RWPE2 (cell line): ENCODE measurements at regions not wholly inside any gene's neighbourhood (a gene's known extent, or its start where the extent isn't known, plus 50 kb on each side); places are given as distances from the start of the nearest gene placed in this dataset.

Experiments used
- ATAC-seq: fragments of 200-7000 bp; cut with Tn5 transposase; 3 replicates; pipeline ENCODE4 v1.9.1; 2021; ENCODE audit warnings: low read depth
- DNase-seq: peaks from one replicate; pipeline ENCODE4 v3.0.0-alpha.2; 2020; ENCODE audit warnings: low spot score
- H3K27ac ChIP-seq: fragments of 450-650 bp; 2 replicates; pipeline ENCODE4 v1.5.1; 2017; ENCODE audit warnings: mild to moderate bottlenecking; ENCODE audit not compliant: poor library complexity, severe bottlenecking
- H3K27me3 ChIP-seq: fragments of 250-450 bp; sonication (Bioruptor Pico); 2 replicates; pipeline ENCODE4 v1.5.1; 2021; ENCODE audit warnings: mild to moderate bottlenecking, moderate library complexity; ENCODE audit not compliant: insufficient read depth, poor library complexity, severe bottlenecking
- H3K36me3 ChIP-seq: fragments of 250-450 bp; sonication (Bioruptor Pico); 2 replicates; pipeline ENCODE4 v1.5.1; 2020; ENCODE audit warnings: low read depth, mild to moderate bottlenecking, moderate library complexity
- H3K4me1 ChIP-seq: fragments of 250-450 bp; sonication (Bioruptor Pico); 2 replicates; pipeline ENCODE4 v1.5.1; 2021; ENCODE audit warnings: mild to moderate bottlenecking, moderate library complexity; ENCODE audit not compliant: insufficient read depth, poor library complexity, severe bottlenecking
- H3K4me3 ChIP-seq: fragments of 250-450 bp; sonication (Bioruptor Pico); 2 replicates; pipeline ENCODE4 v1.5.1; 2021; ENCODE audit warnings: mild to moderate bottlenecking, moderate library complexity; ENCODE audit not compliant: severe bottlenecking
- H3K9me3 ChIP-seq: fragments of 250-450 bp; sonication (Bioruptor Pico); 2 replicates; pipeline ENCODE4 v1.5.1; 2021; ENCODE audit warnings: mild to moderate bottlenecking, moderate library complexity; ENCODE audit not compliant: severe bottlenecking
- TF ChIP-seq, protein P1 (sequence below): fragments of 450-650 bp; IDR thresholded peaks from one replicate; pipeline ENCODE4 v1.5.1; 2017; ENCODE audit warnings: mild to moderate bottlenecking, moderate library complexity; ENCODE audit not compliant: poor library complexity, severe bottlenecking

DNA sequence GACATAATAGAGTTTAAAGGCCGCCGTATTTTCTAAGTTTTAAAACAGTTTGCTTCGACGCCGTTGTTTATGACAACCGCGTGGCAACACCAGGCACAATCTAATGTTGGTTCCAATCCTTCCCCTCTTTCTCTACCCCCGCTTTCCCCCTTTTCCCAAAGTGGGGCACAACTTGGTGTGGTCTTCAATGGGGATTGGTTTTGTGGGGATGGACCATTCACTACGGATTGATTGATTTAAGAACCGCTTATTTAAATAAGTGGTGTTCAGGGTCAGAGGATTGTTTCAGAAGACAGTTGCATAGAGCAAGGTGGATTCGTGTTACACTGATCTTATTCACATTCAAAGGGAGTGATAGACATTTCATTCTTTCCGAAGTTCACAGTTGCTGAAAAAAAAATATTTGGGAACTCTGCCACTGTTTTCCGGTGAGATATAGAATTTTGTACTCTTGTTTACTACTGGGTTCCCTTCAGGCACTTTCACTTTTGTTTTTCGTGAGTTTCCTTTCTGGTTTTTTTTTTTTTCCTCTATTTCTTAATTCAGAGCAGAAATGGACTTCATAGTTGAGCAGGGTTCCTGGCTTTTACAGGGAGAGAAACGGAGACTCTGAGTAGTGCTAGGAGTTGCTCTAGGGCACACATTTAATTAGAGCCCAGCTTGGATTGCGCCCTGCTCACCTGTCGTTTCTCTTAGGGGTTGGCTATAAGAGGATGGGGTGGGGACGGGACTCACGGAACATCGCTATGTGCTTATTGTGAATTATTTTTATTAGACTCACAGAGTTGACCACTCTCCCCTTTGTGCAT, 79.6 kb upstream of the AK4 start:
- Histone ChIP-seq H3K36me3 (no peaks in the 10 kb centered on the region), H3K4me1 (no peaks in the 10 kb centered on the region), H3K4me3 (peak overlapping the region; percentile 73), H3K9me3 (no peaks in the 10 kb centered on the region), H3K27me3 (no peaks in the 10 kb centered on the region), H3K27ac (no peak overlapping the region)
- TF ChIP-seq, protein P1, sequence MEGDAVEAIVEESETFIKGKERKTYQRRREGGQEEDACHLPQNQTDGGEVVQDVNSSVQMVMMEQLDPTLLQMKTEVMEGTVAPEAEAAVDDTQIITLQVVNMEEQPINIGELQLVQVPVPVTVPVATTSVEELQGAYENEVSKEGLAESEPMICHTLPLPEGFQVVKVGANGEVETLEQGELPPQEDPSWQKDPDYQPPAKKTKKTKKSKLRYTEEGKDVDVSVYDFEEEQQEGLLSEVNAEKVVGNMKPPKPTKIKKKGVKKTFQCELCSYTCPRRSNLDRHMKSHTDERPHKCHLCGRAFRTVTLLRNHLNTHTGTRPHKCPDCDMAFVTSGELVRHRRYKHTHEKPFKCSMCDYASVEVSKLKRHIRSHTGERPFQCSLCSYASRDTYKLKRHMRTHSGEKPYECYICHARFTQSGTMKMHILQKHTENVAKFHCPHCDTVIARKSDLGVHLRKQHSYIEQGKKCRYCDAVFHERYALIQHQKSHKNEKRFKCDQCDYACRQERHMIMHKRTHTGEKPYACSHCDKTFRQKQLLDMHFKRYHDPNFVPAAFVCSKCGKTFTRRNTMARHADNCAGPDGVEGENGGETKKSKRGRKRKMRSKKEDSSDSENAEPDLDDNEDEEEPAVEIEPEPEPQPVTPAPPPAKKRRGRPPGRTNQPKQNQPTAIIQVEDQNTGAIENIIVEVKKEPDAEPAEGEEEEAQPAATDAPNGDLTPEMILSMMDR, result no peak
- ATAC-seq, result no peak; the same call in none of the 3 replicates
- no peak for DNase-seq

DNA sequence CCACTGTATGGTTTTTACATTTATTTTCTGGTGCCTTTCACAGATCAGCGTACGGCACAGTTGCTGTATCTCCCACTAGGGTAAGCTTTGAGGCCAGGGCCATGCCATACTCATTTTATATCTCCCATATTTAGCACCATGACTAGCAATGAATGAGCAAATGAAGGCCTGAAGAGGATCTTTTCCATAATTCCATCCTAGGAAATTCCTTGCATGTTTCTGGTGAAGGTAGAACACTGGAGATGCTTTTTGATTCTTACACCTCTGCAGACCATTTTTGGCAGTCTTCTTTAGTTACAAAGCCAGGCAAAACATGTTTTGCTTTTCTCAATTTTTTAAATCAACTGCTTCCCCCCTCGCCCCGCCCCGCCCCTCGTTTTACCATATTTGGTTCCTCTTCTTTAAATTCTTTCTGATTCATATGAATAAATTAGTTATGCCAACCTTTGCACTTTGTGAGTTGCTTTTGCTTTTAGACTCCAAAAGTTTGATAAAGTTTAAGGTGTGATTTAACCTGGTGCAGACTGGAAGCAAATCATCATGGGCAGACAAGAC, 78.9 kb upstream of the AK4 start:
- no peak overlapping the region for H3K27ac ChIP-seq
- H3K4me1 ChIP-seq, result no peaks in the 10 kb centered on the region
- TF ChIP-seq, protein P1, result no peak
- H3K36me3 ChIP-seq, result no peaks in the 10 kb centered on the region
- H3K9me3 ChIP-seq, result no peaks in the 10 kb centered on the region
- ATAC-seq, result no peak; the same call in 2 of the 3 replicates
- H3K27me3 ChIP-seq, result no peaks in the 10 kb centered on the region
- H3K4me3 ChIP-seq, result peak overlapping the region; percentile 73
- DNase-seq, result no peak

DNA sequence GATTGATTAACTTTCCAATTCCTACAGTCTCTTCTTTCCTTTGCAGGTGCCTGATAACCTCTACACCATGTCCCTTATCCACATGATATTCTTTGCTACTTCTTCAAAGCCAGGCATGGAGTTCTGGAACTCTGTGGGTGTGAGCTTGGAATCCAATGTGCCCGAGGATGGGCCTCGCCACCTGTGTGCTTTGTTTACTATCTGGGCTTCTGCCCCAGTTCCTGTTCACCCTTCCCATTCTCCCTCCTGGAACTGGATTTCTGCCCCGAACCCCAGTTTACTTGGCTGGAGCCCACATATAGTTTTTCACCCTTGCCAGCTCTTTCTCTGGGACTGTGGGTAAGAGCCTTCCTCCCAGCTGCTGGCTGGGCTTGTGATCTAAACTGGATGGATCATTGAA, 75.2 kb upstream of the AK4 start:
- no peak overlapping the region for H3K27ac ChIP-seq
- H3K9me3 ChIP-seq, result no peaks in the 10 kb centered on the region
- TF ChIP-seq, protein P1, result no peak
- no peak for DNase-seq
- H3K36me3 ChIP-seq, result no peaks in the 10 kb centered on the region
- H3K27me3 ChIP-seq, result no peaks in the 10 kb centered on the region
- no peak overlapping the region for H3K4me3 ChIP-seq
- ATAC-seq, result no peak
- H3K4me1 ChIP-seq, result no peaks in the 10 kb centered on the region

DNA sequence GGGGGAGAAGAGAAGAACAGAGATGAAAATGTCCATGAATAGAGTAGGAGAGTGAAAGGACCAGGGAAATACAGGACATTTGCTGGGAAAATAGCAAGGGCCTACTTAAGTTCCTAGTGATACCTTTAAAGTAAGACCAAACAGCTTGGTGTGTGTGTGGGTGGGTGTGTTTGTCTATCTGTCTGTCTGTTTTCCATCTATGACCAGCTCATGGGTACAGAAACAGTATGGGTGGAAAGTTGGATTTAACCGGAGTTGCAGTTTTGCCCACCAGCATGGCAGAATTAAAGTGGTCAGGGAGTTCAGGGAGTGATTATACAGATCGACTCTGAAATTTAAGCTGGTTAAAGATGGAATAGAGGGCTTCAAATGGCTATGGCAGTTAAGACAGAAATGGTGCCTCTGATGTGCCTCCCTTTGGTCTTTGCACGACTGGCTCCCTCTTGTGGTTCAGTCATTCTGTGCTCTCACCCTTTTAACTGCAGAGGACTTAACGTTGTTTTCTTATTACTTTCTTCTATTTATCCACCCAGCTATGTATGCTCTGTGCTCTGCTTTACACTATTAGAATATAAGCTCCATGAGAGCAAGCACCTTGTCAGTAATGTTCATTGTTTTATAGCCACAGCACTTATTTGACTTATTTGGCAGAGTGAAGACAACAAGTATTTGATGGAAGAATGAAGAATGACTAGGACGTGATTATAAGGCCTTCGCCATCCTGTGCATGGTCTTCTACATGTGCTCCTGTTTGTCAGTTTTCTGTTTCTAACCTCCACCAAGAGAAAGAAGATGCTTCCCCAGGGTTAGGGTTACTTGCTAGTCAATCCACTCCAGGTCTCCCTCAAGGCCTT, 72.7 kb upstream of the AK4 start:
- TF ChIP-seq, protein P1, result peak; percentile 74
- H3K27me3 ChIP-seq, result no peaks in the 10 kb centered on the region
- DNase-seq (no peak), ATAC-seq (peak; percentile 59)
- no peak overlapping the region for H3K27ac ChIP-seq
- no peaks in the 10 kb centered on the region for H3K9me3 ChIP-seq
- H3K4me1 ChIP-seq, result no peaks in the 10 kb centered on the region
- no peaks in the 10 kb centered on the region for H3K36me3 ChIP-seq
- no peak overlapping the region for H3K4me3 ChIP-seq
